BJ (cell line): ENCODE measurements at regions not wholly inside any gene's neighbourhood (a gene's known extent, or its start where the extent isn't known, plus 50 kb on each side); places are given as distances from the start of the nearest gene placed in this dataset.

Experiments used
- CTCF ChIA-PET: fragments of 350-600 bp; formaldehyde crosslinking; extraction: SDS; loops from one replicate; lab custom pipeline; 2021; ENCODE audit warnings: antibody characterized with exemption, inconsistent platforms; lab: Yijun Ruan, JAX
- POLR2A ChIA-PET: fragments of 300-600 bp; sonication (Branson Sonifier 250); formaldehyde crosslinking; extraction: SDS; loops from one replicate; lab custom pipeline; 2021; ENCODE audit warnings: antibody characterized with exemption; lab: Charles Lee
- DNase-seq: peaks from one replicate; pipeline ENCODE4 v3.0.0-alpha.2; 2011; ENCODE audit warnings: low read depth
- H3K27me3 ChIP-seq: 2 replicates; pipeline ENCODE4 v1.6.0; 2011; ENCODE audit warnings: low read length; ENCODE audit not compliant: control insufficient read depth, insufficient read depth
- H3K36me3 ChIP-seq: 2 replicates; pipeline ENCODE4 v1.5.1; 2011; ENCODE audit warnings: low read length; ENCODE audit not compliant: control insufficient read depth, insufficient read depth
- H3K4me3 ChIP-seq: 2 replicates; pipeline ENCODE4 v1.5.1; 2011; ENCODE audit warnings: low read depth, mild to moderate bottlenecking, control low read depth, low read length
- CTCF ChIP-seq: IDR thresholded peaks from 2 replicates; pipeline ENCODE4 v1.5.1; 2011; ENCODE audit warnings: low read depth, mild to moderate bottlenecking, control low read depth, inconsistent platforms, low read length, moderate library complexity; ENCODE audit not compliant: insufficient read depth

GRCh38 chr12:107844312-107844921 lies 69.9 kb downstream of the ASCL4 start:
- no peak for DNase-seq
- Histone ChIP-seq H3K36me3 (no peaks in the 10 kb centered on the region), H3K27me3 (peaks cover 22% of the 10 kb centered on the region), H3K4me3 (no peak overlapping the region)
- ChIA-PET POLR2A (no interaction called here), CTCF (no interaction called here)
- TF ChIP-seq CTCF, result no peak

GRCh38 chr12:107845226-107845979 lies 70.9 kb downstream of the ASCL4 start:
- Histone ChIP-seq H3K27me3 (peaks cover 22% of the 10 kb centered on the region), H3K36me3 (no peaks in the 10 kb centered on the region), H3K4me3 (no peak overlapping the region)
- TF ChIP-seq CTCF, result no peak
- ChIA-PET CTCF (no interaction called here), POLR2A (no interaction called here)
- no peak for DNase-seq

- no peak overlapping the region for H3K4me3 ChIP-seq
- H3K27me3 ChIP-seq, result peaks cover 22% of the 10 kb centered on the region
- no peak for DNase-seq
- TF ChIP-seq CTCF, result no peak
- ChIA-PET POLR2A (no interaction called here), CTCF (interaction anchor here (0.7 kb wide), 1 partner anchor 98 kb away, joined by 3 read pairs; no protein-coding TSS in a partner anchor)
- no peaks in the 10 kb centered on the region for H3K36me3 ChIP-seq
Observed at GRCh38 chr12:107845980-107846659, 71.6 kb downstream of the ASCL4 start.

GRCh38 chr12:107847430-107847829 lies 72.9 kb downstream of the ASCL4 start:
- Histone ChIP-seq H3K27me3 (peaks cover 22% of the 10 kb centered on the region), H3K36me3 (no peaks in the 10 kb centered on the region), H3K4me3 (no peak overlapping the region)
- ChIA-PET CTCF (no interaction called here), POLR2A (no interaction called here)
- DNase-seq, result no peak
- TF ChIP-seq CTCF, result no peak

GRCh38 chr12:107847830-107848229 lies 73.3 kb downstream of the ASCL4 start:
- peaks cover 22% of the 10 kb centered on the region for H3K27me3 ChIP-seq
- POLR2A ChIA-PET, result no interaction called here
- CTCF ChIA-PET, result no interaction called here
- H3K36me3 ChIP-seq, result no peaks in the 10 kb centered on the region
- no peak for DNase-seq
- no peak for TF ChIP-seq CTCF
- no peak overlapping the region for H3K4me3 ChIP-seq
